HG03575 (cell line): ENCODE measurements at regions not wholly inside any gene's neighbourhood (a gene's known extent, or its start where the extent isn't known, plus 50 kb on each side); places are given as distances from the start of the nearest gene placed in this dataset.

ENCODE experiments used
- ATAC-seq: cut with Tn5 transposase; IDR thresholded peaks from one replicate; pipeline ENCODE4 v1.9.1; 2021; ENCODE audit not compliant: unreplicated experiment, insufficient number of reproducible peaks, low FRiP score; ENCODE audit errors: extremely low read depth

- ATAC-seq = no peak
Observed at GRCh38 chr1:240682166-240682858, 70.4 kb upstream of the GREM2 start.

GRCh38 chr1:240672132-240672811 is 60.3 kb upstream of the GREM2 start:
- no peak for ATAC-seq

DNA sequence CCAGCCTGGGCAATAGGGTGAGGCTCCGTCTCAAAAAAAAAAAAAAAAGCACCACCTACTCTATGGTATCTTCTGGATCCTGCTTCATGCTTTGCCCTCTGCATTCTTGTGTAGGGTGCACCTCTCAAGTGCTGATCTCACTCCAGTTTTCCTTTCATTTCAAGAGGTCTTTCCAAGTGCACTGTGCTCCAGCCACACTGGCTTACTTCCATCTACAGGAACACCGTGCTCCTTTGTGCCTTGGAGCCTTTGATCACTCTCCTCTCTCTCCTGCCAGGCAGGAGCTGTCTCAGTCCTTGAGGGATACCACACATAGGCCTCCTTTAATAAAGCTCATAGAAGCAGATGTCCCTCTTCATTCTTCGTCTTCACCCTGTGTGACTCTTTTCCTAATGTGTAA is 55.4 kb upstream of the GREM2 start:
- no peak for ATAC-seq

- ATAC-seq = no peak
Observed at GRCh38 chr1:240666568-240667198, 54.7 kb upstream of the GREM2 start.

- ATAC-seq = no peak
Observed at GRCh38 chr1:240663169-240663879, 51.4 kb upstream of the GREM2 start.
